ENCODE measurements at regions not wholly inside any gene's neighbourhood (a gene's known extent, or its start where the extent isn't known, plus 50 kb on each side); places are given as distances from the start of the nearest gene placed in this dataset.

GRCh38 chr7:12963435-12963834 is 276.0 kb downstream of the ARL4A start:
- TF ChIP-seq CTCF (IDR thresholded peaks at IDR 0.05; ENCODE audit: low read length) = no peak
- TF ChIP-seq EZH2 (optimal IDR thresholded peaks at IDR 0.05; ENCODE audit: low read depth, low read length) = no peak
- no peak for TF ChIP-seq EZH2phosphoT487 (IDR thresholded peaks at IDR 0.05; ENCODE audit: low read length)
